HG03439 (cell line): ENCODE measurements at regions not wholly inside any gene's neighbourhood (a gene's known extent, or its start where the extent isn't known, plus 50 kb on each side); places are given as distances from the start of the nearest gene placed in this dataset.

Source experiments
- ATAC-seq: cut with Tn5 transposase; IDR thresholded peaks from one replicate; pipeline ENCODE4 v1.9.1; 2021; ENCODE audit warnings: mild to moderate bottlenecking, moderate library complexity; ENCODE audit not compliant: unreplicated experiment

GRCh38 chr9:17846948-17847655, 268.2 kb downstream of the SH3GL2 start:
- ATAC-seq = no peak

GRCh38 chr9:17847908-17848307, 269.0 kb downstream of the SH3GL2 start:
- ATAC-seq = no peak

- no peak for ATAC-seq
These were observed 273.2 kb downstream of the SH3GL2 start for GRCh38 chr9:17852108-17852507.

GRCh38 chr9:17854487-17854886, 275.6 kb downstream of the SH3GL2 start:
- ATAC-seq = no peak

GRCh38 chr9:17856995-17857394, 278.1 kb downstream of the SH3GL2 start:
- no peak for ATAC-seq

GRCh38 chr9:17859228-17859627, 280.4 kb downstream of the SH3GL2 start:
- ATAC-seq = no peak

- ATAC-seq = no peak
These were observed 281.1 kb downstream of the SH3GL2 start for GRCh38 chr9:17859987-17860386.

- no peak for ATAC-seq
These were observed 283.2 kb downstream of the SH3GL2 start for GRCh38 chr9:17862101-17862500.

- ATAC-seq = no peak
These were observed 283.8 kb downstream of the SH3GL2 start for GRCh38 chr9:17862629-17863028.

GRCh38 chr9:17863213-17863883, 284.5 kb downstream of the SH3GL2 start:
- ATAC-seq = peak; percentile 85

GRCh38 chr9:17863924-17864323, 285.1 kb downstream of the SH3GL2 start:
- ATAC-seq = no peak

GRCh38 chr9:17864951-17865350, 286.1 kb downstream of the SH3GL2 start:
- ATAC-seq = no peak

- no peak for ATAC-seq
These were observed 287.0 kb downstream of the SH3GL2 start for GRCh38 chr9:17865881-17866280.

GRCh38 chr9:17870722-17871121, 291.9 kb downstream of the SH3GL2 start:
- ATAC-seq = no peak

- ATAC-seq = no peak
These were observed 292.5 kb downstream of the SH3GL2 start for GRCh38 chr9:17871213-17871890.

GRCh38 chr9:17875886-17876285, 297.0 kb downstream of the SH3GL2 start:
- no peak for ATAC-seq

- ATAC-seq = no peak
These were observed 297.8 kb downstream of the SH3GL2 start for GRCh38 chr9:17876687-17877086.

GRCh38 chr9:17878810-17879370, 300.0 kb downstream of the SH3GL2 start:
- no peak for ATAC-seq

- no peak for ATAC-seq
These were observed 302.5 kb downstream of the SH3GL2 start for GRCh38 chr9:17881371-17881770.

- no peak for ATAC-seq
These were observed 304.1 kb downstream of the SH3GL2 start for GRCh38 chr9:17882688-17883594.

- no peak for ATAC-seq
These were observed 309.2 kb downstream of the SH3GL2 start for GRCh38 chr9:17888066-17888465.
